Ishikawa (cell line): ENCODE measurements at regions not wholly inside any gene's neighbourhood (a gene's known extent, or its start where the extent isn't known, plus 50 kb on each side); places are given as distances from the start of the nearest gene placed in this dataset.

Experiments used
- CREB1 ChIP-seq: IDR thresholded peaks from 2 replicates; pipeline ENCODE4 v1.6.1; 2012; ENCODE audit warnings: low read depth
- EGR1 ChIP-seq: IDR thresholded peaks from 2 replicates; pipeline ENCODE4 v1.6.1; 2012
- RAD21 ChIP-seq: IDR thresholded peaks from 2 replicates; pipeline ENCODE4 v1.6.1; 2012; ENCODE audit warnings: low read depth
- YY1 ChIP-seq: IDR thresholded peaks from 2 replicates; pipeline ENCODE4 v1.6.1; 2012; ENCODE audit warnings: low read depth
- ZBTB7A ChIP-seq: IDR thresholded peaks from 2 replicates; pipeline ENCODE4 v1.6.1; 2012; ENCODE audit warnings: low read depth
- TF ChIP-seq, protein P1 (sequence below): IDR thresholded peaks from 2 replicates; pipeline ENCODE4 v1.6.1; 2012; ENCODE audit warnings: low read depth, mild to moderate bottlenecking
- TF ChIP-seq, protein P2 (sequence below): IDR thresholded peaks from 2 replicates; pipeline ENCODE4 v1.6.1; 2012

DNA sequence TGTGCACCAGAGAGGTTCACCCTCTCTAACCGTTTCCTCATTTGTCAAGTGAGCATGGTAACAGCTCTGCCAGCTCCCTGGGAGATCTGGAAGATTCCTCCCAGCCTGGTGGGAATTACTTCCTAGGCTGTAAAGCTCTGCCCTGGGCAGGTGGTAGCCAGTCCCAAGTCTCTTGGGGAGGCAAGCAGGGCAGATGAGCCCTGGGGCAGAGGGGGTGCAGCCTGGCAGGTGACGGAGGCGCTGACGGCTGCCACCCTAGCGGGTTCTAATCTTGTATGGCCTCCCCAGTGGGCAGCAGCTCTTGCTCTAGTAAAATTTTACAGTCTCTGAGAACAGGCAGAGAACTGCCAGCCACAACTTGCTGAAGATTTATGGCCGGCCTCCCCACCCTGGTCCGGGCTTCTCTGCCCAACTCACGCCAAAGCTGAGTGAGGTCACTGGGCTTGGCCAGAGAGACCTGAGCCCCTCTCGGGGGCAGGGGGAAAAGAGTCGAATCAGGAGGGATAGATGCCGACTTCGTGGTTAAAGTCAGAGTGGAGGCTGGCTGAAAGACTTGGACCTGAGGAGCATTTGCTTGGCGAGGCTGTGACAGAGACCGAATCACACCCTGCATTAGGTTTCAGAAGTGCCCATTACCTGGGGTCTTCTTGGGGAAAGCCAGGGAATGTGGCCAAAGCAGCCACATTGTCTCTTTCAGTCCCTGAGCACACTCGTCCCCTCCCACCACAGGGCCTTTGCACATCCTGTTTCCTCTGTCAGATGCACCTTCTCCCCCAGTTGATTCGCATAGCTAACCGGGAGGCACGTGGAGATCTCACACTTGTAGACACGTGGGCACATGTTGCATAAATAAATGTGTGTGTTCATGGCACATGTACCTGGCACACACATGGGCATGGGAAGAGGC lies 188.2 kb downstream of the MN1 start:
- no peak for TF ChIP-seq ZBTB7A
- no peak for TF ChIP-seq YY1
- TF ChIP-seq, protein P1, sequence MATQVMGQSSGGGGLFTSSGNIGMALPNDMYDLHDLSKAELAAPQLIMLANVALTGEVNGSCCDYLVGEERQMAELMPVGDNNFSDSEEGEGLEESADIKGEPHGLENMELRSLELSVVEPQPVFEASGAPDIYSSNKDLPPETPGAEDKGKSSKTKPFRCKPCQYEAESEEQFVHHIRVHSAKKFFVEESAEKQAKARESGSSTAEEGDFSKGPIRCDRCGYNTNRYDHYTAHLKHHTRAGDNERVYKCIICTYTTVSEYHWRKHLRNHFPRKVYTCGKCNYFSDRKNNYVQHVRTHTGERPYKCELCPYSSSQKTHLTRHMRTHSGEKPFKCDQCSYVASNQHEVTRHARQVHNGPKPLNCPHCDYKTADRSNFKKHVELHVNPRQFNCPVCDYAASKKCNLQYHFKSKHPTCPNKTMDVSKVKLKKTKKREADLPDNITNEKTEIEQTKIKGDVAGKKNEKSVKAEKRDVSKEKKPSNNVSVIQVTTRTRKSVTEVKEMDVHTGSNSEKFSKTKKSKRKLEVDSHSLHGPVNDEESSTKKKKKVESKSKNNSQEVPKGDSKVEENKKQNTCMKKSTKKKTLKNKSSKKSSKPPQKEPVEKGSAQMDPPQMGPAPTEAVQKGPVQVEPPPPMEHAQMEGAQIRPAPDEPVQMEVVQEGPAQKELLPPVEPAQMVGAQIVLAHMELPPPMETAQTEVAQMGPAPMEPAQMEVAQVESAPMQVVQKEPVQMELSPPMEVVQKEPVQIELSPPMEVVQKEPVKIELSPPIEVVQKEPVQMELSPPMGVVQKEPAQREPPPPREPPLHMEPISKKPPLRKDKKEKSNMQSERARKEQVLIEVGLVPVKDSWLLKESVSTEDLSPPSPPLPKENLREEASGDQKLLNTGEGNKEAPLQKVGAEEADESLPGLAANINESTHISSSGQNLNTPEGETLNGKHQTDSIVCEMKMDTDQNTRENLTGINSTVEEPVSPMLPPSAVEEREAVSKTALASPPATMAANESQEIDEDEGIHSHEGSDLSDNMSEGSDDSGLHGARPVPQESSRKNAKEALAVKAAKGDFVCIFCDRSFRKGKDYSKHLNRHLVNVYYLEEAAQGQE = no peak
- TF ChIP-seq EGR1 = no peak
- TF ChIP-seq, protein P2, sequence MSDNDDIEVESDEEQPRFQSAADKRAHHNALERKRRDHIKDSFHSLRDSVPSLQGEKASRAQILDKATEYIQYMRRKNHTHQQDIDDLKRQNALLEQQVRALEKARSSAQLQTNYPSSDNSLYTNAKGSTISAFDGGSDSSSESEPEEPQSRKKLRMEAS = no peak
- TF ChIP-seq CREB1 = no peak
- no peak for TF ChIP-seq RAD21
